GM12874 (cell line): ENCODE measurements at regions not wholly inside any gene's neighbourhood (a gene's known extent, or its start where the extent isn't known, plus 50 kb on each side); places are given as distances from the start of the nearest gene placed in this dataset.

Source experiments
- TF ChIP-seq, protein P1 (sequence below): IDR thresholded peaks from 2 replicates; pipeline ENCODE4 v1.5.1; 2011; ENCODE audit warnings: low read depth, mild to moderate bottlenecking, control low read depth, low read length, moderate library complexity; ENCODE audit not compliant: insufficient read depth

DNA sequence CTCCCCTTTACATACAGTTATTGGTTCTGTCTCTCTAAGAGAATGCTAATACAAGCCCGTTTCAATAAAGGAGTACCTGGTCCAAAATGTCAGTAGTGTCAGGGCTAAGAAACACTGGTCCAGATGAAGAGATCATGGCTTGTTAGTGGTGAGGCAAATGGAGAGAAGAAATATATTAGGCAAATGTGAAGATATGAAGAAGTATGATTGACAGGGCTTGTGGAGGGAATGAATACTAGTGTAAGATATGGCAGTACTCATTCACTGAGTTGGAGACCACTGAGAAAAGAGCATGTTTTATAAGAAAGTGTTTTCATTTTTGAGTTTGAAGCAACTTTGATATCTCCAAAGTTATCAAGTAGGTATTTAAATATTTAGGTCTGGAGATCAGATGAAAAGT, 290.5 kb upstream of the MEF2C start:
- TF ChIP-seq, protein P1, sequence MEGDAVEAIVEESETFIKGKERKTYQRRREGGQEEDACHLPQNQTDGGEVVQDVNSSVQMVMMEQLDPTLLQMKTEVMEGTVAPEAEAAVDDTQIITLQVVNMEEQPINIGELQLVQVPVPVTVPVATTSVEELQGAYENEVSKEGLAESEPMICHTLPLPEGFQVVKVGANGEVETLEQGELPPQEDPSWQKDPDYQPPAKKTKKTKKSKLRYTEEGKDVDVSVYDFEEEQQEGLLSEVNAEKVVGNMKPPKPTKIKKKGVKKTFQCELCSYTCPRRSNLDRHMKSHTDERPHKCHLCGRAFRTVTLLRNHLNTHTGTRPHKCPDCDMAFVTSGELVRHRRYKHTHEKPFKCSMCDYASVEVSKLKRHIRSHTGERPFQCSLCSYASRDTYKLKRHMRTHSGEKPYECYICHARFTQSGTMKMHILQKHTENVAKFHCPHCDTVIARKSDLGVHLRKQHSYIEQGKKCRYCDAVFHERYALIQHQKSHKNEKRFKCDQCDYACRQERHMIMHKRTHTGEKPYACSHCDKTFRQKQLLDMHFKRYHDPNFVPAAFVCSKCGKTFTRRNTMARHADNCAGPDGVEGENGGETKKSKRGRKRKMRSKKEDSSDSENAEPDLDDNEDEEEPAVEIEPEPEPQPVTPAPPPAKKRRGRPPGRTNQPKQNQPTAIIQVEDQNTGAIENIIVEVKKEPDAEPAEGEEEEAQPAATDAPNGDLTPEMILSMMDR: no peak

DNA sequence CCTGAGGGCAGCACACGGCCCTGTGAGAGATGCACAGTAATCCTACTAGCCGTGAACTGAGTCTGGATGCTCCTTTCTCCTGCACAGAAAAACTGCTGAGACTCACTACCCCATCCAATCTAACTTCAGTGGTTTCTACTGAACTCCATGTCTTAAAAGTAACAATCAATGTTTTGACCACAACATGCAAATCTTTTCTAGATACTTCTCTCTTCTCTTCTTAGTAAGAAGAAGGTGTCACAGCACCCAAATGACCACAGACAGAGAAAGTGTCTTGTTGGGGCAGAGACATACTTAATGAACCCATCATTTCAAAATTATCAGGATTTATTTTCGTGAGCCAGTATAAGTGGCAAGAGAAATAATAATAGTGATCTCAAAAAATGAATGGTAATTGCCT, 285.8 kb upstream of the MEF2C start:
- TF ChIP-seq, protein P1: no peak

DNA sequence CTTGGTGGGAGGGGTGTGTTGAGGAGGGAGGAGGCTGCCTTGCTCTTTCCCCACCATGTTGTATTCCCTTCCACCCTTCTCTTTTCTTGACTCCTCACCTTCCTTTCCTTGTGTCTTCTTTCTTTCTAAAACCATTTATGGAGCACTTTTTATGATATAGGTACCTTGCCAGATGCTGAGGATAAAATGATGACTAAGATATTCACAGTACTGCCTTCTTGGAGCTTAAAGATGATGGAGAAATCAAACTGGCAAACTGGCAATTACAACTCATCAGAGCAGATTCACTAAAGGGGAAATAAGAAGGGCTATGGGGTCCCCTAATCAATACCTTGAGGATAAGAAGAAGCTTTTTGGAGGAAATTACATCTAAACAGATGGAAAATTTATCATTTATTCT, 273.2 kb upstream of the MEF2C start:
- TF ChIP-seq, protein P1: no peak

GRCh38 chr5:89147031-89147430, 264.0 kb upstream of the MEF2C start:
- TF ChIP-seq, protein P1: no peak

- TF ChIP-seq, protein P1: no peak
Observed at GRCh38 chr5:89137148-89137547, 254.2 kb upstream of the MEF2C start.

DNA sequence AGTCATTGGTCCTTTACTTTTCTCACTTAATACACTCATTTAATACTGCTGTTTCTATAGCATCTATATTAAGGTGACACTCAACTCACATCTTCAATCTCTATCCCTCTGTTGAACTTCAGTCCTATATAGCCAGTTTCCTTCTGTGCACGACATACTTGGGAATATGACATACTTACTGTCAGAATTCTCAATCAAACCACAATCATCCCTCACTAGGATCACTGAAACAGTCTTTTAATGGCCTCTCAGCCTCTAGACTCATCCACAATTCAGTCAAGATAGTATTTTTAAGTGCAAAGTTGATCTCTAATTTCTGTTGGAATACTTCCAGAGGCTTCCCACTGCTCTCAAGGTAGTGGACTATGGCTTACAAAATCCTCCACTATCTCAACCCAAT, 251.0 kb upstream of the MEF2C start:
- TF ChIP-seq, protein P1: no peak

GRCh38 chr5:89133129-89133528, 250.1 kb upstream of the MEF2C start:
- TF ChIP-seq, protein P1: no peak

GRCh38 chr5:89130851-89131250, 247.9 kb upstream of the MEF2C start:
- TF ChIP-seq, protein P1: no peak
